Ovary (tissue), 7 donors: ENCODE measurements at regions not wholly inside any gene's neighbourhood (a gene's known extent, or its start where the extent isn't known, plus 50 kb on each side); places are given as distances from the start of the nearest gene placed in this dataset.

Experiments
- DNase-seq, 5 donors: peaks; one replicate each; pipeline ENCODE4 v3.0.0-alpha.2; 2019 to 2020
- H3K27ac ChIP-seq, 2 donors: fragments of 200-600 bp; one replicate each; pipeline versions ENCODE4 v1.5.1 to v1.8.0; 2019 to 2022
- H3K27me3 ChIP-seq: fragments of 200-600 bp; one replicate; pipeline ENCODE4 v1.8.0; 2022
- H3K36me3 ChIP-seq: fragments of 200-600 bp; sonication (generic); one replicate; pipeline ENCODE4 v1.5.1; 2019
- H3K4me1 ChIP-seq: one replicate; pipeline ENCODE4 v1.8.1; 2013; ENCODE audit warnings: mild to moderate bottlenecking, moderate library complexity; ENCODE audit not compliant: insufficient read depth
- H3K4me3 ChIP-seq: fragments of 200-600 bp; sonication (generic); one replicate; pipeline ENCODE4 v1.5.1; 2017
- H3K9me3 ChIP-seq, 2 donors: fragments of 200-600 bp in 1 of 2; sonication (generic) in 1 of 2; one replicate each; pipeline versions ENCODE4 v1.5.1 to v1.8.1; 2013 to 2019; ENCODE audit warnings: mild to moderate bottlenecking in 1 of 2, moderate library complexity in 1 of 2
- CTCF ChIP-seq, 3 donors: fragments of 450-650 bp in 2 of 3; fragments of 200-600 bp in 1 of 3; IDR thresholded peaks; one replicate each; pipeline versions ENCODE4 v1.5.1 to v1.8.0; 2016 to 2022; ENCODE audit warnings: antibody characterized with exemption in 3 of 3, mild to moderate bottlenecking in 1 of 3
- EP300 ChIP-seq: sonication (generic); formaldehyde crosslinking; IDR thresholded peaks from one replicate; pipeline ENCODE4 v1.6.1; 2017; ENCODE audit warnings: antibody characterized with exemption
- POLR2A ChIP-seq: fragments of 450-650 bp; IDR thresholded peaks from one replicate; pipeline ENCODE4 v1.6.1; 2017; ENCODE audit warnings: antibody characterized with exemption, mild to moderate bottlenecking, moderate library complexity
- WGBS, 3 donors: extraction: QIAGEN DNeasy Blood & Tissue Kit in 1 of 3; methylation state at CpG; one replicate each; pipeline versions ENCODE4 v1.1.5 to v1.1.7; 2013 to 2017; 5-methylcytosine and 5-hydroxymethylcytosine counted together
- intact Hi-C, 4 donors: fragments of 100-400 bp; cut with DNase I; formaldehyde crosslinking; loops; one replicate each; pipeline versions ENCODE4 v1.11.0 to v1.15.1; 2022 to 2023
- donor health status: DM: no; HTN: no; CAD: no; lungs with moderate emphysema.
- donor health status: DM: no; HTN: no; CAD: no.
- donor health status: Bipolar disorder and iron deficiency.
- donor health status: DM: no; HTN: no; CAD: no.
- donor health status: DM: yes; HTN: yes; CAD: no.

- 61 to 75% (median 72%) methylated on average over 4 of the region's 4 CpGs for WGBS, 3 donors
- H3K9me3 ChIP-seq, result no peaks in the 10 kb centered on the region
- H3K4me1 ChIP-seq, result no peaks in the 10 kb centered on the region
- H3K4me3 ChIP-seq, result no peak overlapping the region
- DNase-seq, result no peak
- no peaks in the 10 kb centered on the region for H3K27me3 ChIP-seq
- intact Hi-C loops, result no loop called here
- TF ChIP-seq POLR2A (no peak), EP300 (no peak), CTCF (IDR thresholded peaks at IDR 0.05) (no peak)
- H3K36me3 ChIP-seq, result no peaks in the 10 kb centered on the region
- H3K27ac ChIP-seq, result no peak overlapping the region
Observed at GRCh38 chr11:129739339-129739738, 76.3 kb upstream of the TMEM45B start.

GRCh38 chr11:129740125-129740719 is 75.4 kb upstream of the TMEM45B start:
- Histone ChIP-seq H3K4me1 (no peaks in the 10 kb centered on the region), H3K36me3 (no peaks in the 10 kb centered on the region), H3K9me3 (no peaks in the 10 kb centered on the region), H3K4me3 (no peak overlapping the region), H3K27me3 (no peaks in the 10 kb centered on the region), H3K27ac (no peak overlapping the region)
- DNase-seq, result no peak
- intact Hi-C loops, result no loop called here
- WGBS, 3 donors, result 89 to 93% (median 92%) methylated on average over 4 of the region's 4 CpGs
- no peak for TF ChIP-seq POLR2A
- no peak for TF ChIP-seq EP300
- no peak for TF ChIP-seq CTCF (IDR thresholded peaks at IDR 0.05)

GRCh38 chr11:129743112-129743815 is 72.4 kb upstream of the TMEM45B start:
- Histone ChIP-seq H3K27me3 (no peaks in the 10 kb centered on the region), H3K36me3 (no peaks in the 10 kb centered on the region), H3K4me3 (no peak overlapping the region), H3K4me1 (no peaks in the 10 kb centered on the region), H3K9me3 (no peaks in the 10 kb centered on the region), H3K27ac (no peak overlapping the region)
- intact Hi-C loops, result no loop called here
- no peak for TF ChIP-seq CTCF (IDR thresholded peaks at IDR 0.05)
- no peak for TF ChIP-seq EP300
- no peak for TF ChIP-seq POLR2A
- WGBS, 3 donors, result 45 to 51% (median 46%) methylated on average over 25 of the region's 25 CpGs
- no peak for DNase-seq

GRCh38 chr11:129747071-129747470 is 68.6 kb upstream of the TMEM45B start:
- WGBS, 3 donors, result 72 to 74% (median 73%) methylated on average over 6 of the region's 6 CpGs
- DNase-seq, result no peak
- Histone ChIP-seq H3K4me3 (no peak overlapping the region), H3K4me1 (no peaks in the 10 kb centered on the region), H3K27me3 (no peaks in the 10 kb centered on the region), H3K27ac (no peak overlapping the region), H3K9me3 (no peaks in the 10 kb centered on the region), H3K36me3 (no peaks in the 10 kb centered on the region)
- TF ChIP-seq EP300 (no peak), CTCF (IDR thresholded peaks at IDR 0.05) (no peak), POLR2A (no peak)
- intact Hi-C loops, result no loop called here
